Fibroblast of lung (primary cell): ENCODE measurements at regions not wholly inside any gene's neighbourhood (a gene's known extent, or its start where the extent isn't known, plus 50 kb on each side); places are given as distances from the start of the nearest gene placed in this dataset.

ENCODE experiments used
- DNase-seq, 2 donors: peaks; one replicate each; pipeline versions ENCODE4 v3.0.0 to v3.0.0-alpha.2; 2010; ENCODE audit warnings: low read depth in 2 of 2
- H2AFZ ChIP-seq: 2 replicates; pipeline ENCODE4 v1.5.1; 2012; ENCODE audit warnings: low read length, control low read depth, inconsistent platforms
- H3K27ac ChIP-seq: 2 replicates; pipeline ENCODE4 v1.5.1; 2011; ENCODE audit warnings: low read length, control low read depth; ENCODE audit not compliant: insufficient read depth
- H3K27me3 ChIP-seq: 2 replicates; pipeline ENCODE4 v1.5.1; 2011; ENCODE audit warnings: mild to moderate bottlenecking, low read length; ENCODE audit not compliant: control insufficient read depth, insufficient read depth
- H3K36me3 ChIP-seq: 2 replicates; pipeline ENCODE4 v1.5.1; 2011; ENCODE audit warnings: low read length; ENCODE audit not compliant: control insufficient read depth, insufficient read depth
- H3K4me1 ChIP-seq: 2 replicates; pipeline ENCODE4 v1.5.1; 2011; ENCODE audit warnings: low read length; ENCODE audit not compliant: control insufficient read depth, insufficient read depth; ENCODE audit errors: extremely low read depth
- H3K4me2 ChIP-seq: 2 replicates; pipeline ENCODE4 v1.5.1; 2011; ENCODE audit warnings: low read length, control low read depth; ENCODE audit not compliant: insufficient read depth; ENCODE audit errors: extremely low read depth
- H3K4me3 ChIP-seq, 4 experiments: fragments of 200-600 bp in 1 of 4; sonication (generic) in 1 of 4; replicated peaks in 1 of 4; 2 replicates each; pipeline ENCODE4 v1.5.1; 2011 to 2016; ENCODE audit warnings: low read length in 4 of 4, low read depth in 3 of 4, mild to moderate bottlenecking in 3 of 4, control low read depth in 2 of 4, inconsistent platforms in 1 of 4, mixed read lengths in 1 of 4; ENCODE audit not compliant: insufficient read depth in 1 of 4; ENCODE audit errors: control extremely low read depth in 1 of 4
- H3K79me2 ChIP-seq: 2 replicates; pipeline ENCODE4 v1.5.1; 2012; ENCODE audit warnings: mild to moderate bottlenecking, low read length, inconsistent platforms; ENCODE audit not compliant: control insufficient read depth, insufficient read depth
- H3K9ac ChIP-seq: 2 replicates; pipeline ENCODE4 v1.5.1; 2011; ENCODE audit warnings: mild to moderate bottlenecking, low read length, control low read depth; ENCODE audit not compliant: insufficient read depth
- H3K9me3 ChIP-seq: 2 replicates; pipeline ENCODE4 v1.5.1; 2012; ENCODE audit warnings: low read depth, low read length; ENCODE audit not compliant: control insufficient read depth, insufficient read depth
- H4K20me1 ChIP-seq: 2 replicates; pipeline ENCODE4 v1.5.1; 2011; ENCODE audit warnings: low read length; ENCODE audit not compliant: control insufficient read depth, insufficient read depth; ENCODE audit errors: extremely low read depth
- EZH2 ChIP-seq: IDR thresholded peaks from 2 replicates; pipeline ENCODE4 v1.5.1; 2012; ENCODE audit warnings: low read length, control low read depth, mild to moderate bottlenecking; ENCODE audit errors: missing control alignments
- TF ChIP-seq, protein P1 (sequence below), 2 donors: IDR thresholded peaks in 1 of 2; conservative IDR thresholded peaks in 1 of 2; 1 replicate in 1 of 2; 2 replicates in 1 of 2; pipeline ENCODE4 v1.5.1; 2011 to 2012; ENCODE audit warnings: low read length in 2 of 2, control low read depth in 1 of 2, inconsistent platforms in 1 of 2, low read depth in 1 of 2, mild to moderate bottlenecking in 1 of 2

DNA sequence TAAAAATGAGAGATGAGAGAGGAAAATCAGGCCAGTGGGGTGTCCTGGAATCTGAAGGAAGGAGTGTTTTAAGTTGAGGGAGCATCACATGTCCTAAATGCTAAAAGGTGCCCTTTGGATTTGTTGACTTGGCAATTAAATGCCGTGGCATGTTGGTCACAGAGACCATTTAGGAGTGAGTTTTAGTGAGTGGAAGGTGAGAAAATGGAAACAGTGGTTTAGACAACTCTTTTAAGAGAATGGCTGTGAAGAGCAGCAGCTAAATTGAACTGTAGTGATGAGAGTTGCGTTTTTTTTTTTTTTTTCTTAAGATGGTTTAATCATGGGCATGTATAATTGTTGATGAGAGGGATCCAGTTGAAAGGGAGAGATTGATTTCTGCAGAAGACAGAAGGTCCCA, 95.0 kb downstream of the S1PR1 start:
- H2AFZ ChIP-seq, result no peak overlapping the region
- DNase-seq, result no peak
- no peaks in the 10 kb centered on the region for H3K9me3 ChIP-seq
- no peaks in the 10 kb centered on the region for H3K27me3 ChIP-seq
- H3K79me2 ChIP-seq, result no peaks in the 10 kb centered on the region
- H4K20me1 ChIP-seq, result no peaks in the 10 kb centered on the region
- H3K27ac ChIP-seq, result no peak overlapping the region
- H3K9ac ChIP-seq, result no peak overlapping the region
- no peaks in the 10 kb centered on the region for H3K4me1 ChIP-seq
- H3K4me3 ChIP-seq, result no peak overlapping the region
- H3K4me2 ChIP-seq, result no peak overlapping the region
- no peaks in the 10 kb centered on the region for H3K36me3 ChIP-seq
- no peak for TF ChIP-seq EZH2
- TF ChIP-seq, protein P1, sequence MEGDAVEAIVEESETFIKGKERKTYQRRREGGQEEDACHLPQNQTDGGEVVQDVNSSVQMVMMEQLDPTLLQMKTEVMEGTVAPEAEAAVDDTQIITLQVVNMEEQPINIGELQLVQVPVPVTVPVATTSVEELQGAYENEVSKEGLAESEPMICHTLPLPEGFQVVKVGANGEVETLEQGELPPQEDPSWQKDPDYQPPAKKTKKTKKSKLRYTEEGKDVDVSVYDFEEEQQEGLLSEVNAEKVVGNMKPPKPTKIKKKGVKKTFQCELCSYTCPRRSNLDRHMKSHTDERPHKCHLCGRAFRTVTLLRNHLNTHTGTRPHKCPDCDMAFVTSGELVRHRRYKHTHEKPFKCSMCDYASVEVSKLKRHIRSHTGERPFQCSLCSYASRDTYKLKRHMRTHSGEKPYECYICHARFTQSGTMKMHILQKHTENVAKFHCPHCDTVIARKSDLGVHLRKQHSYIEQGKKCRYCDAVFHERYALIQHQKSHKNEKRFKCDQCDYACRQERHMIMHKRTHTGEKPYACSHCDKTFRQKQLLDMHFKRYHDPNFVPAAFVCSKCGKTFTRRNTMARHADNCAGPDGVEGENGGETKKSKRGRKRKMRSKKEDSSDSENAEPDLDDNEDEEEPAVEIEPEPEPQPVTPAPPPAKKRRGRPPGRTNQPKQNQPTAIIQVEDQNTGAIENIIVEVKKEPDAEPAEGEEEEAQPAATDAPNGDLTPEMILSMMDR (conservative IDR thresholded peaks at IDR 0.05 in 1 of 2, IDR thresholded peaks at IDR 0.05 in 1 of 2; ENCODE audit: low read depth in 1 of 2, low read length in 2 of 2), result no peak

DNA sequence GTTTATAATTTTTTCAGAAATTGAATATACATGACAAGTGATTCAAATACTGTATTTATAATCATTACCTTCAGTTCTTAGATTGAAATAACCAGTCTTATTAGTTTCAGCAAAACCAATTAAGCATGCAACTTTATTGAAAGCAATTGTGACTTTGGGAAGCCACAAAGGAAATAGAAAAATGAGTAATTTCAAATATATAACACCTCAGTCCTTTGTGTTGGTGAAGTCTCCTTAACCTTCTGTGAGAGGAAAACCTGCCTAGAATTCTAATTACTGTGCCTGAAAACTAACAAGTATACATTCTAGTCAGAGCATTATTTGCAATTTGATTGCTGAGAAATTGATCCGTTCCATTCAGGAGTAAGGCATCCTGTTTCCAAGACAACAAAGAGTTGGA, 95.8 kb downstream of the S1PR1 start:
- H3K36me3 ChIP-seq, result no peaks in the 10 kb centered on the region
- no peaks in the 10 kb centered on the region for H3K27me3 ChIP-seq
- H4K20me1 ChIP-seq, result no peaks in the 10 kb centered on the region
- H3K4me2 ChIP-seq, result no peak overlapping the region
- no peaks in the 10 kb centered on the region for H3K4me1 ChIP-seq
- no peak overlapping the region for H2AFZ ChIP-seq
- TF ChIP-seq, protein P1 (conservative IDR thresholded peaks at IDR 0.05 in 1 of 2, IDR thresholded peaks at IDR 0.05 in 1 of 2; ENCODE audit: low read depth in 1 of 2, low read length in 2 of 2), result no peak
- no peak for TF ChIP-seq EZH2
- H3K9me3 ChIP-seq, result no peaks in the 10 kb centered on the region
- H3K9ac ChIP-seq, result no peak overlapping the region
- DNase-seq, result no peak
- no peaks in the 10 kb centered on the region for H3K79me2 ChIP-seq
- H3K4me3 ChIP-seq, result no peak overlapping the region
- H3K27ac ChIP-seq, result no peak overlapping the region

DNA sequence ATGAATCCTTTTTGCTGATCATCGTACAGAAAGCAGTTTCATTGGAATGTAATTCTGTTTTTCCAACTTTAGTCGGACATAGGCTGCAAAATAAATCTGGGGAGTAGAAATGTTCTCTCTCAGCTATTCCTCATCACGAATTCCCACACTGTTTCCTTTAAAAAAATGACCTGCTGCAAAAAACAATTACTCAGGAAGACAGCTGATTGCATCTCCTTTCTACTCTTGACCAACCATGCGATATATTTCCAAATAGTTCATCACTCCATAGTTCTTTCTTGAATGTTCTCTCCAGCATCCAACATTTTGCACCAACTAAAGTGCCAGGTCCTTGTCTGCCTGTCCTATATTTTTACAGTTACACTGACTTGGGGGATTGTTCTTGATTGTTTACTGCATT, 96.4 kb downstream of the S1PR1 start:
- Histone ChIP-seq H3K9me3 (no peaks in the 10 kb centered on the region), H2AFZ (no peak overlapping the region), H3K27ac (no peak overlapping the region), H3K79me2 (no peaks in the 10 kb centered on the region), H3K27me3 (no peaks in the 10 kb centered on the region), H3K4me2 (no peak overlapping the region), H3K9ac (no peak overlapping the region), H3K4me1 (no peaks in the 10 kb centered on the region), H3K4me3 (no peak overlapping the region), H3K36me3 (no peaks in the 10 kb centered on the region), H4K20me1 (no peaks in the 10 kb centered on the region)
- no peak for DNase-seq
- TF ChIP-seq, protein P1 (conservative IDR thresholded peaks at IDR 0.05 in 1 of 2, IDR thresholded peaks at IDR 0.05 in 1 of 2; ENCODE audit: low read depth in 1 of 2, low read length in 2 of 2), result no peak
- no peak for TF ChIP-seq EZH2
